Calu3 (cell line): ENCODE measurements at regions not wholly inside any gene's neighbourhood (a gene's known extent, or its start where the extent isn't known, plus 50 kb on each side); places are given as distances from the start of the nearest gene placed in this dataset.

Experiments
- BruUV-seq: library from RNA; stranded (reverse); fragments of 400-500 nt; replicated peaks from 2 replicates; lab custom pipeline; 2021; lab: Mats Ljungman, UMichigan
- CTCF ChIA-PET: fragments of 300-600 bp; sonication (Branson Sonifier 250); formaldehyde crosslinking; loops from one replicate; lab custom pipeline; 2022; ENCODE audit warnings: antibody characterized with exemption; lab: Charles Lee
- DNase-seq: peaks from one replicate; pipeline ENCODE4 v3.0.0; 2022
- H3K27ac Mint-ChIP-seq: one replicate; pipeline ENCODE4 v1.8.0; 2022; ENCODE audit warnings: mixed read lengths; ENCODE audit not compliant: unreplicated experiment
- H3K27me3 Mint-ChIP-seq: one replicate; pipeline ENCODE4 v1.8.0; 2022; ENCODE audit warnings: mixed read lengths; ENCODE audit not compliant: unreplicated experiment
- H3K36me3 Mint-ChIP-seq: one replicate; pipeline ENCODE4 v1.8.0; 2022; ENCODE audit warnings: mild to moderate bottlenecking, moderate library complexity, mixed read lengths; ENCODE audit not compliant: insufficient read depth, unreplicated experiment
- H3K4me1 Mint-ChIP-seq: one replicate; pipeline ENCODE4 v1.8.0; 2022; ENCODE audit warnings: mild to moderate bottlenecking, low read depth, mixed read lengths; ENCODE audit not compliant: unreplicated experiment
- H3K4me3 Mint-ChIP-seq: one replicate; pipeline ENCODE4 v1.8.0; 2022; ENCODE audit warnings: mild to moderate bottlenecking, low read depth, moderate library complexity, mixed read lengths; ENCODE audit not compliant: unreplicated experiment
- H3K9me3 Mint-ChIP-seq: one replicate; pipeline ENCODE4 v1.8.0; 2022; ENCODE audit warnings: low read depth, mixed read lengths; ENCODE audit not compliant: unreplicated experiment
- CTCF ChIP-seq: fragments of 200-600 bp; IDR thresholded peaks from one replicate; pipeline ENCODE4 v1.8.0; 2022; ENCODE audit warnings: antibody characterized with exemption; ENCODE audit not compliant: unreplicated experiment
- intact Hi-C: fragments of 100-400 bp; cut with micrococcal nuclease; formaldehyde crosslinking; loops from one replicate; pipeline ENCODE4 v1.10.0; 2022; ENCODE audit not compliant: unreplicated experiment

- intact Hi-C loops, result no loop called here
- Mint-ChIP-seq H3K27ac (no peak overlapping the region), H3K4me1 (no peaks in the 10 kb centered on the region), H3K36me3 (no peaks in the 10 kb centered on the region), H3K4me3 (no peak overlapping the region), H3K9me3 (peaks cover 6% of the 10 kb centered on the region), H3K27me3 (no peaks in the 10 kb centered on the region)
- no peak for DNase-seq
- no TSS peak for BruUV-seq
- TF ChIP-seq CTCF, result no peak
- CTCF ChIA-PET, result no interaction called here
Measured at GRCh38 chr6:92848459-92848858, 570.9 kb downstream of the EPHA7 start.

- no TSS peak for BruUV-seq
- intact Hi-C loops, result no loop called here
- CTCF ChIA-PET, result no interaction called here
- Mint-ChIP-seq H3K9me3 (peaks cover 8% of the 10 kb centered on the region), H3K4me3 (no peak overlapping the region), H3K4me1 (no peaks in the 10 kb centered on the region), H3K36me3 (no peaks in the 10 kb centered on the region), H3K27ac (no peak overlapping the region), H3K27me3 (no peaks in the 10 kb centered on the region)
- DNase-seq, result no peak
- no peak for TF ChIP-seq CTCF
Measured at GRCh38 chr6:92847988-92848387, 571.4 kb downstream of the EPHA7 start.

- no peaks in the 10 kb centered on the region for H3K27me3 Mint-ChIP-seq
- no peaks in the 10 kb centered on the region for H3K4me1 Mint-ChIP-seq
- DNase-seq, result no peak
- BruUV-seq, result no TSS peak
- peaks cover 5% of the 10 kb centered on the region for H3K9me3 Mint-ChIP-seq
- intact Hi-C loops, result no loop called here
- H3K27ac Mint-ChIP-seq, result no peak overlapping the region
- no peak for TF ChIP-seq CTCF
- CTCF ChIA-PET, result no interaction called here
- H3K36me3 Mint-ChIP-seq, result no peaks in the 10 kb centered on the region
- no peak overlapping the region for H3K4me3 Mint-ChIP-seq
Measured at GRCh38 chr6:92840246-92840930, 579.0 kb downstream of the EPHA7 start.

GRCh38 chr6:92828788-92829187, 590.6 kb downstream of the EPHA7 start:
- no peak for DNase-seq
- peaks cover 10% of the 10 kb centered on the region for H3K9me3 Mint-ChIP-seq
- no peak overlapping the region for H3K4me3 Mint-ChIP-seq
- CTCF ChIA-PET, result no interaction called here
- BruUV-seq, result no TSS peak
- H3K4me1 Mint-ChIP-seq, result peaks cover 7% of the 10 kb centered on the region
- no peaks in the 10 kb centered on the region for H3K27me3 Mint-ChIP-seq
- no peak overlapping the region for H3K27ac Mint-ChIP-seq
- intact Hi-C loops, result no loop called here
- no peak for TF ChIP-seq CTCF
- H3K36me3 Mint-ChIP-seq, result no peaks in the 10 kb centered on the region
